NCI-H128 (cell line): ENCODE measurements at regions not wholly inside any gene's neighbourhood (a gene's known extent, or its start where the extent isn't known, plus 50 kb on each side); places are given as distances from the start of the nearest gene placed in this dataset.

Experiments used
- DNase-seq: peaks from one replicate; lab custom pipeline; 2025; ENCODE audit not compliant: unreplicated experiment; lab: John Stamatoyannopoulos, UW

DNA sequence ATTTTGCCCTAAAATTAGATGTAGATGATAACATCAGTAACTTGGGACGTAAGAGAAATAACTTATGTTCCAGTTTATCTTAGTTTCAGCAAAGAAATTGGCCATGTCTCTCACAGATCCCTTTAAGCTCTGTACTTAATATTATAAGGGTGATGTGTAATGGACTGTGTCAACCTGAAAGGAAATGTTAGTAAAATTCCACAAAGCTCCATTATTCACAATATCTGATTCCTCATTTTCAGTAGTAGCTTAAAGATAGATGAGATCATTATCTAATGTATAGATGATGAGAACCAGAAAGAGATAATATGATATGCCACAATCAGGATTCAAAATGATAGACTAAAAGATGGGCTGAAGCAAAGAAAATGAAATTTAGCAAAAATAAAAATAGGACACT, 316.8 kb upstream of the CHRM2 start:
- no peak for DNase-seq

DNA sequence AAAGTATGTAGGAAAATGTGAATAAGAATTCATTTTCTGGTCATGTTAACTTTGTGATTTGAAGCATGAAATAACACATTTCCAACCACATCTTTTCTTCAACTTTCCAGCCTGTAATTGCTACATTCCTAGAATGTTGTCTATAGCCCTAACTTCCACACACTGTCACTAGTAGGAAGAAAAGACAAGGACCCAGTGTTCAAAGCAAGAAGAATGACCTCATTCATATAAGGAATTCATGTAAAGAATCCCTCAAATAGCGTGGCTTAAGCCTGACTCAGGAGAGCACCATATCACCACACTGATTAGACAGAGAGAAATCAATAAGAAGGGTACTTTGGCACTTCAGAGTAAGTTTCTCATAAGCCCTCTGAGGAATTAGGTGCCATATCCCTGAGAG, 318.7 kb upstream of the CHRM2 start:
- DNase-seq, result no peak

DNA sequence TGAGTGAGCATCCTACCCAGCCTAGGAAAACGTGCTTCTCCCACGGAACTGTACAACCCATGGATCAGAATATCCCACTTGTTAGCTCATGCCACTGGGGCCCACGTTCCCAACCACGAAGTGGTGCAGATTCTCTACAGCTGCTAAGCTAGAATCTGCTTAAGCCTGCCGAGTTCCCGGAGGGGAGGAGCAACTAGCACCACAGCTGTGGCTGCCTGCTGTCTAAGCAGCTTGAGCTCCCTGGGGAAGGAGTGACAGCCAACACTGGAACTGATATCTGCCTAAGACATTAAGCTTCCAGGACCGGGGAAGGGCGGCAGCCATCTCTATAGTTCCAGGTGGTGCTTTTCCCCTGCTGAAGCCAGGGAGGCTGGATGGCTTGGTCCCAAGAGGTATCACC, 334.7 kb upstream of the CHRM2 start:
- no peak for DNase-seq

DNA sequence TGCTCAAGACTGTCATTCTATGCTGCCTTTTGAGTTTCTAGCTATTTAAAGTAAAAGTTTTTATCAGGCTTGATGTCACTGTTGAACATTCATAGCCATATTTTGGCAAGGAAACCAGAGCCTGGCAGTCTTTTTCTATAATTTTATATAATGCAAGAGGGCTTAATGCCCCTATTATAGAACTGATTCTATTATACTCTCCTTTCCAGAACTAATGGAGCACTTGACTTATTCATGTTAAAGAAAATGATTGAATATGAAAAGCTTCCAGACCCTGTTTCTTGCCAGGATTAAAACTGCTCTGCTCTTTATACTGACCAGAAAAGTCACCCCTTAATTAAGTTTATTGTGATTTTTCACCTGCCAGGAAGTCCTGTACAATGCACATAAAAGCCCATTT, 337.6 kb upstream of the CHRM2 start:
- no peak for DNase-seq

DNA sequence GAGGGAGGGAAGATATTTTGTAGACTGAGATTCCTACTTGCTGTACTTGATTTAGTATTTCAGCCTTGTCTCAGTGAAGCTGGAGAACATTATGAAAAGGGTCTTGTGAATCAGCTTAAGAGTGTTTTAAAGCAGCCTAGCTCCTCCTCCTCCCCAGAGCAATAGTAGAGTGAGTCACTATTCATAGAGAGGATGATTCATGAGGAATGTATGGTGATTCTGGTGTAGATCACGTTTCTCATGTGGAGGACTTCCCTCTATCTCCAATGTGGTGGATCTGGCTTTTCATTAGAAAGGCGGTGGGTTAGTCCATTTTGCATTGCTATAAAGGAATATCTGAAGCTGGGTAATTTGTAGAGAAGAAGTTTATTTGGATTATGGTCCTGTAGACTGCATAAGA, 340.1 kb upstream of the CHRM2 start:
- no peak for DNase-seq

DNA sequence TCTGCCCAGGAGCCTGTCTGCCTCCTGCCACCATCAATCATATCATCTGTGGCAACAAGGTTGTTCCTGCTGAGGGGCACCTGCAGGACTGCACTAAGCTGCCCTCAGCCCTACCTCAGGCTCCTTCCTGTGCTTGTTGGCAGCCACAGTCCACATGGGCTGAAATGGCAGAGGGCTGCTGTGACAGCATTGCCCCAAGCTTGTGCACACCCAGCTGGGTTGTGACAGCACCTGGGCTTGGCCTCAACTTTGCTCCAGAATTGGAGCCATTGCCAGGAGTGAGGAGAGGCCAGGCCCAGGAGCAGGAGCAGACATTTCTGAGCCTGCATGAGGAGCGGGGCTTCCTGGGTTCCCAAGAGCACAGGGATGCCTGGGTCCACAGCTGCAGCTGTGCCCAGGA, 340.9 kb upstream of the CHRM2 start:
- no peak for DNase-seq

DNA sequence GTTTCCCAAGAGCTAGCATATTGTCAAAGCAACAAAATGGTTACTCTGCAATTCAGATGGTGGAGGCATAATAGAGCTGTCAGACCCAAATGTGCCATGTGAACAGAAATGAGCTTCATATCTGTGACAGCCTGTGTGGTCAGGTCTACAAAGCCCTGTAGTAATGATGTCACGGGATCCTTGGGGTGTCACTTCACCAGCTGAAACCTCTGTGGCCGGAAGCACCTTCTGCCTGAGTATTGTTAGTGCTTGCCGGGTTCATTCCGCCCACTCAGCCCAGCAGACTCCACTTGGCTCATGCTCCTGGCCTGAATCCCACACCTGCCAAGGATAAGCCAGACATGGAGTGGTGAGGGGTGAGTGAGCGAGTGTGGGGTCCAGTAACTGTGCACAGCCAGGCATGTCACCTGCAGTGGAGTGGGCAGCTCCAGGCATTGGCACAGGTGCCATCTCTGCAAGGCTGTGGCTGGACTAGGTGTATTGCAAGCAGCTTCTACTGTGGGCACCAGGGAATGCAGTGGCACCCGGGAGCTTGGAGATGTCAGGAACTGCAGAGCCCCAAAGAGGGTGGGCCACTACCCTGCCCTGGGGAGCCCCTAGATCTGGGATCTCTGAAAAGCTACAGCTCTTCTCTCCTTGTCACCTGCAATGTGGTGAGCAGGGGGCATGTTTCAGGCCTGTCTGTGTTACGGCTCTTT, 341.9 kb upstream of the CHRM2 start:
- no peak for DNase-seq

DNA sequence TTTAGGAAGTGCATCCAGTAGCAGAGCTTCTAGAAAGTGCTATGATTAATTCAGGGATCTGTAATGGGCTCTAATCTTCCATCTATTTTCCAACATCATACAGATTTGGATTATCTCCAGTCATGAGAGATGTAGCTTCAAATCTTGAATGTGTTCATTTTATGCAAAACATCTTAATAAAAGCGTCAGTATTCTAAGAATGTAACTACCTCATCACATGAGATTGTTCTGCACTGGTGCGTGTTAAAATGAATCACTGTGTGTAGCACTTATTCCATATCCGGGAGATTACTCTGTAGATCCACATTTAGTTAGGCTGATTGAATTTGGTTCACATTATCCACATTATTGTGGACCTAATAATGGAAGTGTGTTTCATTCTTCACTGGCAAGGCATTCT, 344.9 kb upstream of the CHRM2 start:
- no peak for DNase-seq

DNA sequence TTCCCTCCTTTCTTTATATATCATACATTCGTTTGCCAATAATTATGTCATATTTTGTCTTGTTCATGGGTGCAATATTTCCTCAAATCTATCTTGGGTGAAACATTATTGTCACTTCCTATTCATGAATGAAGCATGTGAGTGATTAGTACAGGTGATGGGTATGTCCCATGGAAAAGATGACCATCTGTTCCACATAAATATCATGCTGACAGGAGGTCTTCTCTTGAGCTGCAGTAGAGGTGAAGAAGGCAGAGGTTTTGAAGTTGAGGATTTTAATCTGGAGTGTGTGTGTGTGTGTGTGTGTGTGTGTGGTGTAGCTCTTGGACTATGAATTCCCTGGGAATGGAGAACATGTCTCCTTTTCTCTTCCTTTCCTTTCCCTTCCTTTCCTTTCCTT, 350.5 kb upstream of the CHRM2 start:
- DNase-seq, result no peak

DNA sequence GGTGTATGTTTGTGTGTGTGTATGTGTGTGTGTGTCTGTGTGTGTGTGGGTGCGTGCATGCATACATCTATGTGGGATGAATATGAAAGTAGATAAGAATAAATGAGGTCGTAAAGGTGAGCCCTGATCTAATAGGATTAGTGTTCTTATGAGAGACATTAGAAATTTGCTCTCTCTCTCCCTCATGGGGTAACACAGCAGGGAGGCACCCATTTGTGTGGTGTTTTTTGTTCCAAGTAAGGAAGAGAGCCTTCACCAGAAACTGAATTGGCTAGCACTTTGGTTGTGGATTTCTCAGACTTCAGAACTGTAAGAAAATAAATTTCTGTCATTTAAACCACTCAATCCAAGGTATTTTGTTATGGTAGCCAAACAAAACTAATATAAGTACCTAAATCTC, 353.7 kb upstream of the CHRM2 start:
- no peak for DNase-seq

DNA sequence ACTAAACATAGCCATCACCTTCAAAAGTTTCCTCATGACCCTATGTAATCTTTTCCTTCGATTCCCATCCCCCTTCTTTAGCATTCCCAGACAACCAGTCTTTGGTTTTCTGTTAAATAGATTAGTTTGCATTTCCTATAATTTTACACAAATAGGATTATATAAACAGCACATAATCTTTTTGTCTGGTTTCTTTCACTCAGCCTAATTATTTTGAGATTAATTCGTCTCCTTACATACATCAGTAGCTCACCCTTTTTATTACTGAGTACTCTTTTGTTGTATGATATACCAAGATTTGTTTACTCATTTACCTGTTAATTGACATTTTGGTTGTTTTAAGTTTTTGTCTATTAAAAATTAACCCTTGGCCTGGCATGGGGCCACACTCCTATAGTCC, 354.7 kb upstream of the CHRM2 start:
- DNase-seq, result no peak

DNA sequence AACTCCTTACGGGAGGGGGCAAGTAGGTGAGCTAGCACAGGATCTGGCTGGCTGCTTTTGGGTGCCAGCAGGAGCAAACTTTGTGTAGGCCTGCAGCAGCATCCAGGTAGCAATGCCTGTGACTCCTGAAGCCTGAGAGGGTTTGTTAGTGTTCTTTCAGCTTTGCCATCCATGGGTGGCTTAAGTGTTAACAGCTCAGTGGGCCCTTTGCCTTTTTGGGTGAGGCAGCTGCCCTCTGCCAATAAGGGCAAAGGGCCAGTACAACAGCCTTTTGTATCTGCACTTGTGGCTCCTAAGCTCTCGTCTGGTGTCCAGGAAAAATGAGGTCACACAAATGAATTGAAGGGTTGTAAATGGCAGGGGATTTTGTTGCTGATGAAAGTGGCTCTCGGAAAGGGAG, 359.0 kb upstream of the CHRM2 start:
- no peak for DNase-seq

DNA sequence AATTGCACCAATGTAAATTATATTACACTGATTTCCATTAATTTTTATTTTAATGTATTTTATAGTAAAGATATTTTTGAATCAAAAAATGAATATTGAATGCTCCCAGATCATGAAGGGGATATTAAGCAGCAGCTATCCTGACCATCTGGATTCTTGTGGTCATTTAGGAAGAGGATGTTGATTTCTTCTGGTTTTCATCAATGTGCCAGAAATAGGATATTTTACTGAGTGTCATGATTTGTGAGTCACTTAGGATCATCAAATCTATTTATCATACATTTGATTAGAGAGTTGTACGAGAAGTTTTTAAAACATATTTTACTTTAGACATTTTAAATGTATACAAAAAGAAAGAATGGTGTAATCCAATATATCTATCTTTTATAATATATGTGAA, 366.3 kb upstream of the CHRM2 start:
- DNase-seq, result no peak

DNA sequence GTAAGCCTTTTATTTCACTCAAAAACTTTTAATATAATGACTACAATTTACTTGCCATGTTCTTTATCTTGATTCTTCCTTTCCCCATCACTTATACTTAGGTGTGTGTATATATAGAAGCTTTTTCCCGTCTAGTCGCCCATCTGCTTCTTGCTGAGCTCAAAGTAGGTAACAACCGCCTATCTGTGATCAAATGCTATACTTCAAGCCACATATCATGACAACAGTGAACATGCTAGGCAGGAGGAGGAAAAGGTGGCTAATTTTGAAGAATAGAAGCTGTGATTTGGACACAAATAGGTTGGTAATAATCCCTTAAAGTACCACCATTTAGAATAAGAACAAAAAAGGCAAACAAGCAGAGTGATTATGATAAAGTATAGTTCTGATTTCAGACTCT, 367.3 kb upstream of the CHRM2 start:
- DNase-seq, result no peak

DNA sequence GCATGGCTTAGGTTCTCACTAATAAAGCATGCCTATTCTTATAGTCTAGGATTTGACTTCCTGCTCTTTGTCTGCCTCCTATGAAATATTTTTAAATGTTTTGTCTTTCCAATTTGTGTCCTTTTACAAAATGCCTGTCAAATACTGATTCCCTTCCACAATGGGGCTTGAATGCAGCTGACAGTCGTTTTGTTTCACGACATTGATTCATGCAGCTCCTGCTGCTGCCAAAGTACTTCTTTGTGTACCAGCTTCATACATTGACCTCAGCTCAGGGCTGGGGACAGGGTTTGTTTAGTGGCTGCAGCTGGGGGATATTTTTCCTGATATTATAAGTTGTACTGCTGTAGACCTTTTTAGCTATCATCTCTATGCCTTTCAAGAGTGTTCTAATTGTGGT, 371.9 kb upstream of the CHRM2 start:
- no peak for DNase-seq

DNA sequence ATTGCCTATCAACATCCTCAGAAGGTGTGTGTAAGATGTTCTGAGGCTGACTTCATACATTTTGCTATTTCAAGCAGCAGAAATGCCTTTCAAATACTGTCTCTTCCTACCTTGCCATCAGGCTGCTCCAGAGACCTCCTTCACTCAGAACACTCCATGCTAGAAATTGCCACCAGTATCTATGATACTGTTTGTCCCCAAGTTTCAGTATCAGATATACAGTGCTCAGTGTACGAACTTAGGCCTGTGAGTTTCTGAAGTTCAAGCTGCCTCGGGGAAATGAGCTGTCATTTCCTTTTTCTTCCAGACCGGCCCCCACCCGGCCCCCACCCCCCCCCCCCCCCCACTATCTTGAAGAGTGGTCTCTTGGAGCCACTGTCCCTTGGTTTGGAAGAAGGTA, 373.4 kb upstream of the CHRM2 start:
- DNase-seq, result no peak

DNA sequence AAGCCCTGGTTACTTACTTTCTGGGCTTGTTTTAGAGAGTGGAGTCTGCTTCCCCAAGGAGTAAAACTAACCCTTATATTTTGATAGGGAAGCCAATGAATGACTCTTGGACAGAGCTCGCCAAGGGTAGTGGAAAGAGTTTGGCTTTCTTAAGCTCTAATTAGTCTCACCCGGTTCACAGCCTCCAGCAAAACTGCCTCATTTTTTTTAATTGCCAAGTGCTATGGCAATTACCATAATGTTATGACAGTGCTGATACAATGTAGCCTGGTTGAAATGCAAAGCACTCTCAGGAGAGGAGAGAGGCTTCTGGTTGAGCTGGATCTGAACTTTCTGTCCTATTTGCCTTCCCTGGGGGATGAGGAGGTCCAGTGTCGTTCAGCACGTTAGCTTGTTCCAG, 376.1 kb upstream of the CHRM2 start:
- DNase-seq, result no peak

DNA sequence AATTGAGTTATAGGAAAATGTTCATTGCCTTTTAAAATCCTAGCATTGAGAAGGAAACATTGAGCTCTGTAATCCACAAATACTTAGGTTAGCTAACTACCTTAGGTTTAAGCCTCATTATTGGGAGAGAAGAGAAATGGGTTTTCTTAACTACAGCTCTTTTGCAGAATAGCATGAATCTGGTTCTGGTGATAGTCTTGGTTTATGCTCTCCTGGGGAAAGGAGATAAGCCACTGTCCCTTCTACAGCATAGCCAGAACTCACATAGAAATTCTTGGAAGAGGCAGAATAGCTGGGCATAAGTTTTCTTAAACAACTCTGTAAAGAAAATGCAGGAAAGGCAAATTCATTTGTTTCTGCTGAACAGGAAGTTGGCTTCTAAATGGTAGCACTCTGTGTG, 378.6 kb upstream of the CHRM2 start:
- no peak for DNase-seq

DNA sequence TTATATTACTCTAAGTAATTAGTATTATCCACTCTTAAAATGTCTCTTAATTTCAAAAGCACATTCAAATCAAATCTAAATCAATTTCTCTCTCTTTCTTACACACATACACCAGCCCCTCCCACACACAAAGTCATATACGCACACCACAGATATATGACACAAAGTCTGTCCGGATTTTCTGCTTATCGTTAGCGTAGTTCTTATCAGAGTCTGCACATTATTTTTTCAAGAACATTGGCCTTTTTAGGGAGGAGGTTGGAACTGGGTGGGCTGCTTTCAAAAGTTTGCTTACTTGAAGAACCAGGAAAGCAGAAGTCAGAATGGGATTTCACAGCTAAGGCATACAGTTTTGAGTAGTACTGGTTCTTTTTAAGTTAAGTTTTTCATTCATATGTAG, 387.6 kb upstream of the CHRM2 start:
- DNase-seq, result no peak

DNA sequence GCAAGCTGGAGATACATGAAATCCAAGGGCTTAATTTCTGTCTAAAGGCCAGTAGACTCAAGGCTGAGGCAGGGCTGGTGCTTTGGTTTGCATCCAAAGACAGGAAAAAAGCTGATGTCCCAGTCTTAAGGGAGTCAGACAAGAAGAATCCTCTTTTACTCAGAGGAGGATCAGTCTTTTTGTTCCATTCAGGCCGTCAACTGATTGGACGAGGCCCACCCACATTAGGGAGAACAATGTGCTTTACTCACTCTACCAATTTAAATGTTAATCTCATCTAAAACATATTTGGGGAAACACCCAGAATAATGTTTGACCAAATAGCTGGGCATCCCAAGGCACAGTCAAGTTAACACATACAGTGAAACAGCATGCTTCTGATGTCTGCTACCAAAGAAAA, 388.5 kb upstream of the CHRM2 start:
- no peak for DNase-seq

DNA sequence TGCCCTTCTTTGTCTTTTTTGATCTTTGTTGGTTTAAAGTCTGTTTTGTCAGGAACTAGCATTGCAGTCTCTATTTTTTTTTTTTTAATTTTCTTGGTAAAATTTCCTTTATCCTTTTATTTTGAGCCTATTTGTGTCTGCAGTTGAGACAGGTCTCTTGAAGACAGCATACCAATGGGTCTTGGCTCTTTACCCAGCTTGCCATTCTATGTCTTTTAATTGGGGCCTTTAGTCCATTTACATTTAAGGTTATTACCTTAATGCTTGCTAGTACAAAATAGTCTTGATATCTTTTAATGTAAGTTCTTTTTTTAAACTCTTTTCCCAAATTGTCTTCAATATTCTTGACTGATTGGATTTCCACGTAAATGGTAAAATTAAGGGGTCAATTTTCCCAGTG, 398.3 kb upstream of the CHRM2 start:
- DNase-seq, result no peak

DNA sequence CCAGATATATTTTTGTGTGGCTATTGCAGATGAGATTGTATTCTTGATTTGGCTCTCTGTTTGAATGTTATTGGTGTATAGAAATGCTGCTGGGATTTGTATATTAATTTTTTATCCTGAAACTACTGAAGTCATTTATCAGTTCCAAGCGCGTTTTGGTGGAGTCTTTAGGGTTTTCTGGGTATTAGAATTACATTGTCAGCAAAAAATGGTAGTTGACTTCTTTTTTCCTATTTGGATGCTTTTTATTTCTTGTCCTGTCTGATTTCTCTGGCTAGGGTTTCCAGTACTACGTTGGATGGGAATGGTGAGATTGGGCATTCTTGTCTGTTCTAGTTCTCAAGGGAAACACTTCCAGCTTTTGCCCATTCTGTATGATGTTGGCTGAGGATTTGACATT, 415.5 kb upstream of the CHRM2 start:
- DNase-seq, result no peak

DNA sequence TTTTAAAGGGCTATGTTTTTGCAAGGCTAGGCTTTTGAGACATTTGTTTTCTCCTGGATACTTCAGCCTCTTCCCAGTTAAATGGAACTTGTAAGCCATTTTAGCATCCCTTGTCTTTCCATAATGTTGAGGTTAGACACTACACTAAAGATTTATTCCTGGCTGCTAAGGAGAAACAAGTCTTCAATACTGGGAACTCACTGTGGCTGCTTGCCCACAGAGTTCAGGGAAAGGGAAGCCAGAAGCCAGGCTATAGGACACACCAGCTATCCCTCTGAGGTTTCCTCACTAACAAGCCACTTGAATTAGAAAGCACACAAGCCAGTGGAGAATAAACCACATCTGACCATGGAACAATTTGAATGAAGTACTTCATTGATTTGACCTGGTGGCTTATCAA, 421.7 kb upstream of the CHRM2 start:
- DNase-seq, result no peak

DNA sequence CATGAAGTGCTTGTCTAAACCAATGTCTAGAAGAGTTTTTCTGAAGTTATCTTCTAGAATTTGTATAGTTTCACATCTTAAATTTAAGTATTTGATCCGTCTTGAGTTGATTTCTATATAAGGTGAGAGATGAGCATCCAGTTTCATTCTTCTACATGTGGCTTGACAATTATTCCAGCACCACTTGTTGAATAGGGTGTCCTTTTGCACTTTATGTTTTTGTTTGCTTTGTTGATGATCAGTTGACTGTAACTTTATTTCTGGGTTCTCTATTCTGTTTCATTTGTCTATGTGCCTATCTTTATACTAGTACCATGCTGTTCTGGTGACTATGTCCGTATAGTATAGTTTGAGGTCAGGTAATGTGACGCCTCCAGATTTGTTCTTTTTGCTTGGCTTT, 426.6 kb upstream of the CHRM2 start:
- no peak for DNase-seq
